Liver (tissue), 3 donors: ENCODE measurements at regions not wholly inside any gene's neighbourhood (a gene's known extent, or its start where the extent isn't known, plus 50 kb on each side); places are given as distances from the start of the nearest gene placed in this dataset.

Experiments
- EGR1 ChIP-seq, 2 donors: IDR thresholded peaks; 2 replicates each; pipeline ENCODE4 v1.6.1; 2016 to 2018; ENCODE audit warnings: antibody characterized with exemption in 2 of 2, low read depth in 2 of 2
- FOXA2 ChIP-seq: IDR thresholded peaks from 2 replicates; pipeline ENCODE4 v1.6.1; 2016; ENCODE audit warnings: antibody characterized with exemption
- GABPA ChIP-seq, 2 donors: IDR thresholded peaks in 1 of 2; conservative IDR thresholded peaks in 1 of 2; 2 replicates each; pipeline ENCODE4 v1.6.1; 2016; ENCODE audit warnings: antibody characterized with exemption in 2 of 2, mild to moderate bottlenecking in 1 of 2, moderate library complexity in 1 of 2
- JUND ChIP-seq, 2 donors: IDR thresholded peaks; 2 replicates each; pipeline ENCODE4 v1.6.1; 2016; ENCODE audit warnings: antibody characterized with exemption in 2 of 2
- NR2F2 ChIP-seq: IDR thresholded peaks from 2 replicates; pipeline ENCODE4 v1.6.1; 2016; ENCODE audit warnings: antibody characterized with exemption
- RAD21 ChIP-seq, 2 donors: IDR thresholded peaks; 2 replicates each; pipeline ENCODE4 v1.6.1; 2016; ENCODE audit warnings: antibody characterized with exemption in 2 of 2, mild to moderate bottlenecking in 2 of 2
- RXRA ChIP-seq, 2 donors: IDR thresholded peaks; 2 replicates each; pipeline ENCODE4 v1.6.1; 2017 to 2018; ENCODE audit warnings: antibody characterized with exemption in 2 of 2, mild to moderate bottlenecking in 1 of 2
- SP1 ChIP-seq: IDR thresholded peaks from 2 replicates; pipeline ENCODE4 v1.6.1; 2018; ENCODE audit warnings: antibody characterized with exemption, mild to moderate bottlenecking
- TAF1 ChIP-seq: conservative IDR thresholded peaks from 2 replicates; pipeline ENCODE4 v1.6.1; 2016; ENCODE audit warnings: antibody characterized with exemption, mild to moderate bottlenecking
- YY1 ChIP-seq: IDR thresholded peaks from 2 replicates; pipeline ENCODE4 v1.6.1; 2016; ENCODE audit warnings: antibody characterized with exemption, mild to moderate bottlenecking
- TF ChIP-seq, protein P1 (sequence below): fragments of 150-350 bp; IDR thresholded peaks from 2 replicates; pipeline ENCODE4 v1.5.1; 2017; ENCODE audit warnings: improper control_type of control experiment, low read depth, low read length; ENCODE audit not compliant: missing input control
- TF ChIP-seq, protein P2 (sequence below): IDR thresholded peaks from 2 replicates; pipeline ENCODE4 v1.6.1; 2016; ENCODE audit warnings: antibody characterized with exemption
- TF ChIP-seq, protein P3 (sequence below): IDR thresholded peaks from 2 replicates; pipeline ENCODE4 v1.6.1; 2016; ENCODE audit warnings: antibody characterized with exemption, mild to moderate bottlenecking
- TF ChIP-seq, protein P4 (sequence below): IDR thresholded peaks from 2 replicates; pipeline ENCODE4 v1.6.1; 2016; ENCODE audit warnings: antibody characterized with exemption
- donor health status: healthy.
- donor health status: healthy.

DNA sequence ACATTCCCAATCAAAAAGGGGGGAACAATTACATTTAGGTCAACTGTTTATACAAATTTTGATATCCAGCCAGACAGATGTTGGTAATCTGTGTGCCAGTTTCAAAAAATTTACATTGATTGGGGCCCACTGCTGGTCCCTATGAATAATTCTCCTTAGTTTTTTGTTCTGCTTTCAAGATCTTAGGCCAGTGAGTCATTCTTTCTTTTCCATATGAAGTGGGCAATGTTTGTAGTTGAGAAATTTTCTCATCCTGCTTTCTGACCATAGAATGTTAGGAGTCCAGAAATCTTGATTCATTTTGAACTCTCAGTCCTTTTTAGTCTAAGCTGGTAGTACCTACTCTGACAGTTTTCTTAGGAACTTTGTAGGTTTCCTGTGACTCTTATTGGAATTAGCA lies 244.3 kb downstream of the DIO2 start:
- TF ChIP-seq RXRA (IDR thresholded peaks at IDR 0.05) = no peak
- TF ChIP-seq, protein P1, sequence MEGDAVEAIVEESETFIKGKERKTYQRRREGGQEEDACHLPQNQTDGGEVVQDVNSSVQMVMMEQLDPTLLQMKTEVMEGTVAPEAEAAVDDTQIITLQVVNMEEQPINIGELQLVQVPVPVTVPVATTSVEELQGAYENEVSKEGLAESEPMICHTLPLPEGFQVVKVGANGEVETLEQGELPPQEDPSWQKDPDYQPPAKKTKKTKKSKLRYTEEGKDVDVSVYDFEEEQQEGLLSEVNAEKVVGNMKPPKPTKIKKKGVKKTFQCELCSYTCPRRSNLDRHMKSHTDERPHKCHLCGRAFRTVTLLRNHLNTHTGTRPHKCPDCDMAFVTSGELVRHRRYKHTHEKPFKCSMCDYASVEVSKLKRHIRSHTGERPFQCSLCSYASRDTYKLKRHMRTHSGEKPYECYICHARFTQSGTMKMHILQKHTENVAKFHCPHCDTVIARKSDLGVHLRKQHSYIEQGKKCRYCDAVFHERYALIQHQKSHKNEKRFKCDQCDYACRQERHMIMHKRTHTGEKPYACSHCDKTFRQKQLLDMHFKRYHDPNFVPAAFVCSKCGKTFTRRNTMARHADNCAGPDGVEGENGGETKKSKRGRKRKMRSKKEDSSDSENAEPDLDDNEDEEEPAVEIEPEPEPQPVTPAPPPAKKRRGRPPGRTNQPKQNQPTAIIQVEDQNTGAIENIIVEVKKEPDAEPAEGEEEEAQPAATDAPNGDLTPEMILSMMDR = no peak
- TF ChIP-seq YY1 = no peak
- no peak for TF ChIP-seq EGR1 (IDR thresholded peaks at IDR 0.05; ENCODE audit: low read depth in 2 of 2)
- TF ChIP-seq FOXA2 = no peak
- TF ChIP-seq, protein P2, sequence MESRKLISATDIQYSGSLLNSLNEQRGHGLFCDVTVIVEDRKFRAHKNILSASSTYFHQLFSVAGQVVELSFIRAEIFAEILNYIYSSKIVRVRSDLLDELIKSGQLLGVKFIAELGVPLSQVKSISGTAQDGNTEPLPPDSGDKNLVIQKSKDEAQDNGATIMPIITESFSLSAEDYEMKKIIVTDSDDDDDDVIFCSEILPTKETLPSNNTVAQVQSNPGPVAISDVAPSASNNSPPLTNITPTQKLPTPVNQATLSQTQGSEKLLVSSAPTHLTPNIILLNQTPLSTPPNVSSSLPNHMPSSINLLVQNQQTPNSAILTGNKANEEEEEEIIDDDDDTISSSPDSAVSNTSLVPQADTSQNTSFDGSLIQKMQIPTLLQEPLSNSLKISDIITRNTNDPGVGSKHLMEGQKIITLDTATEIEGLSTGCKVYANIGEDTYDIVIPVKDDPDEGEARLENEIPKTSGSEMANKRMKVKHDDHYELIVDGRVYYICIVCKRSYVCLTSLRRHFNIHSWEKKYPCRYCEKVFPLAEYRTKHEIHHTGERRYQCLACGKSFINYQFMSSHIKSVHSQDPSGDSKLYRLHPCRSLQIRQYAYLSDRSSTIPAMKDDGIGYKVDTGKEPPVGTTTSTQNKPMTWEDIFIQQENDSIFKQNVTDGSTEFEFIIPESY = no peak
- no peak for TF ChIP-seq TAF1
- TF ChIP-seq, protein P3, sequence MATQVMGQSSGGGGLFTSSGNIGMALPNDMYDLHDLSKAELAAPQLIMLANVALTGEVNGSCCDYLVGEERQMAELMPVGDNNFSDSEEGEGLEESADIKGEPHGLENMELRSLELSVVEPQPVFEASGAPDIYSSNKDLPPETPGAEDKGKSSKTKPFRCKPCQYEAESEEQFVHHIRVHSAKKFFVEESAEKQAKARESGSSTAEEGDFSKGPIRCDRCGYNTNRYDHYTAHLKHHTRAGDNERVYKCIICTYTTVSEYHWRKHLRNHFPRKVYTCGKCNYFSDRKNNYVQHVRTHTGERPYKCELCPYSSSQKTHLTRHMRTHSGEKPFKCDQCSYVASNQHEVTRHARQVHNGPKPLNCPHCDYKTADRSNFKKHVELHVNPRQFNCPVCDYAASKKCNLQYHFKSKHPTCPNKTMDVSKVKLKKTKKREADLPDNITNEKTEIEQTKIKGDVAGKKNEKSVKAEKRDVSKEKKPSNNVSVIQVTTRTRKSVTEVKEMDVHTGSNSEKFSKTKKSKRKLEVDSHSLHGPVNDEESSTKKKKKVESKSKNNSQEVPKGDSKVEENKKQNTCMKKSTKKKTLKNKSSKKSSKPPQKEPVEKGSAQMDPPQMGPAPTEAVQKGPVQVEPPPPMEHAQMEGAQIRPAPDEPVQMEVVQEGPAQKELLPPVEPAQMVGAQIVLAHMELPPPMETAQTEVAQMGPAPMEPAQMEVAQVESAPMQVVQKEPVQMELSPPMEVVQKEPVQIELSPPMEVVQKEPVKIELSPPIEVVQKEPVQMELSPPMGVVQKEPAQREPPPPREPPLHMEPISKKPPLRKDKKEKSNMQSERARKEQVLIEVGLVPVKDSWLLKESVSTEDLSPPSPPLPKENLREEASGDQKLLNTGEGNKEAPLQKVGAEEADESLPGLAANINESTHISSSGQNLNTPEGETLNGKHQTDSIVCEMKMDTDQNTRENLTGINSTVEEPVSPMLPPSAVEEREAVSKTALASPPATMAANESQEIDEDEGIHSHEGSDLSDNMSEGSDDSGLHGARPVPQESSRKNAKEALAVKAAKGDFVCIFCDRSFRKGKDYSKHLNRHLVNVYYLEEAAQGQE = no peak
- no peak for TF ChIP-seq RAD21 (IDR thresholded peaks at IDR 0.05)
- no peak for TF ChIP-seq GABPA (IDR thresholded peaks at IDR 0.05 in 1 of 2, conservative IDR thresholded peaks at IDR 0.05 in 1 of 2)
- no peak for TF ChIP-seq JUND (IDR thresholded peaks at IDR 0.05)
- TF ChIP-seq SP1 = no peak
- TF ChIP-seq, protein P4, sequence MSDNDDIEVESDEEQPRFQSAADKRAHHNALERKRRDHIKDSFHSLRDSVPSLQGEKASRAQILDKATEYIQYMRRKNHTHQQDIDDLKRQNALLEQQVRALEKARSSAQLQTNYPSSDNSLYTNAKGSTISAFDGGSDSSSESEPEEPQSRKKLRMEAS = no peak
- TF ChIP-seq NR2F2 = no peak
